GM06990 (cell line): ENCODE measurements at regions not wholly inside any gene's neighbourhood (a gene's known extent, or its start where the extent isn't known, plus 50 kb on each side); places are given as distances from the start of the nearest gene placed in this dataset.
"Not testable (repeated sequence)": the region's sequence is repeated elsewhere in the genome, so short reads cannot be mapped to it uniquely, and the experiment has no call there.

ENCODE experiments used
- DNase-seq: peaks from one replicate; pipeline ENCODE4 v3.0.0-alpha.2; 2011; ENCODE audit not compliant: insufficient read length; ENCODE audit errors: extremely low read depth
- H3K27me3 ChIP-seq: replicated peaks from 2 replicates; pipeline ENCODE4 v1.6.0; 2011; ENCODE audit warnings: low read length; ENCODE audit not compliant: control insufficient read depth, insufficient read depth
- H3K36me3 ChIP-seq: 2 replicates; pipeline ENCODE4 v1.5.1; 2011; ENCODE audit warnings: low read length; ENCODE audit not compliant: control insufficient read depth, insufficient read depth
- H3K4me3 ChIP-seq: replicated peaks from 2 replicates; pipeline ENCODE4 v1.5.1; 2011; ENCODE audit warnings: low read depth, mild to moderate bottlenecking, control low read depth, low read length
- TF ChIP-seq, protein P1 (sequence below): IDR thresholded peaks from 2 replicates; pipeline ENCODE4 v1.5.1; 2011; ENCODE audit warnings: low read length, control low read depth, mild to moderate bottlenecking, inconsistent platforms; ENCODE audit not compliant: insufficient read depth, poor library complexity, severe bottlenecking

DNA sequence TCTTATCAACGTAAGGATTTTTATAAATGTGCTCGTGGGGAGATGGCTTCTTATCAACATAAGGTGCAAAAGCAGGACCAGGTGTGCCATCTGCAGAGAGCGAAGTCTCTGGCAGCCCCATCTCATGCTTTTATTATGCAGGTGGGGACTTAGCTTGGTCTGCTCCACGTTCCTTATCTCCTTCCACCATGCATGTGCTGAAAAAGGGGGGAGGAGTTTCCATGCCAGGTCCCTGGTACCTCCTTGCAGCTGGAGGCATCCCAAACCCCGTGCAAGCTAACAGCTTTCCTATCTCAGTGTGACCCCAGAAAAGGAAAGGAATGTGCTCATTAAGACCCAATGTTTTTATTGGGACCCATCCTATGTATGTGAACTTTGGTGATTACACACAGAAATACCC is 608.5 kb downstream of the TMEM121 start:
- Histone ChIP-seq H3K36me3 (no peaks in the 10 kb centered on the region), H3K27me3 (no peaks in the 10 kb centered on the region), H3K4me3 (no peak overlapping the region)
- no peak for DNase-seq
- TF ChIP-seq, protein P1, sequence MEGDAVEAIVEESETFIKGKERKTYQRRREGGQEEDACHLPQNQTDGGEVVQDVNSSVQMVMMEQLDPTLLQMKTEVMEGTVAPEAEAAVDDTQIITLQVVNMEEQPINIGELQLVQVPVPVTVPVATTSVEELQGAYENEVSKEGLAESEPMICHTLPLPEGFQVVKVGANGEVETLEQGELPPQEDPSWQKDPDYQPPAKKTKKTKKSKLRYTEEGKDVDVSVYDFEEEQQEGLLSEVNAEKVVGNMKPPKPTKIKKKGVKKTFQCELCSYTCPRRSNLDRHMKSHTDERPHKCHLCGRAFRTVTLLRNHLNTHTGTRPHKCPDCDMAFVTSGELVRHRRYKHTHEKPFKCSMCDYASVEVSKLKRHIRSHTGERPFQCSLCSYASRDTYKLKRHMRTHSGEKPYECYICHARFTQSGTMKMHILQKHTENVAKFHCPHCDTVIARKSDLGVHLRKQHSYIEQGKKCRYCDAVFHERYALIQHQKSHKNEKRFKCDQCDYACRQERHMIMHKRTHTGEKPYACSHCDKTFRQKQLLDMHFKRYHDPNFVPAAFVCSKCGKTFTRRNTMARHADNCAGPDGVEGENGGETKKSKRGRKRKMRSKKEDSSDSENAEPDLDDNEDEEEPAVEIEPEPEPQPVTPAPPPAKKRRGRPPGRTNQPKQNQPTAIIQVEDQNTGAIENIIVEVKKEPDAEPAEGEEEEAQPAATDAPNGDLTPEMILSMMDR = no peak

DNA sequence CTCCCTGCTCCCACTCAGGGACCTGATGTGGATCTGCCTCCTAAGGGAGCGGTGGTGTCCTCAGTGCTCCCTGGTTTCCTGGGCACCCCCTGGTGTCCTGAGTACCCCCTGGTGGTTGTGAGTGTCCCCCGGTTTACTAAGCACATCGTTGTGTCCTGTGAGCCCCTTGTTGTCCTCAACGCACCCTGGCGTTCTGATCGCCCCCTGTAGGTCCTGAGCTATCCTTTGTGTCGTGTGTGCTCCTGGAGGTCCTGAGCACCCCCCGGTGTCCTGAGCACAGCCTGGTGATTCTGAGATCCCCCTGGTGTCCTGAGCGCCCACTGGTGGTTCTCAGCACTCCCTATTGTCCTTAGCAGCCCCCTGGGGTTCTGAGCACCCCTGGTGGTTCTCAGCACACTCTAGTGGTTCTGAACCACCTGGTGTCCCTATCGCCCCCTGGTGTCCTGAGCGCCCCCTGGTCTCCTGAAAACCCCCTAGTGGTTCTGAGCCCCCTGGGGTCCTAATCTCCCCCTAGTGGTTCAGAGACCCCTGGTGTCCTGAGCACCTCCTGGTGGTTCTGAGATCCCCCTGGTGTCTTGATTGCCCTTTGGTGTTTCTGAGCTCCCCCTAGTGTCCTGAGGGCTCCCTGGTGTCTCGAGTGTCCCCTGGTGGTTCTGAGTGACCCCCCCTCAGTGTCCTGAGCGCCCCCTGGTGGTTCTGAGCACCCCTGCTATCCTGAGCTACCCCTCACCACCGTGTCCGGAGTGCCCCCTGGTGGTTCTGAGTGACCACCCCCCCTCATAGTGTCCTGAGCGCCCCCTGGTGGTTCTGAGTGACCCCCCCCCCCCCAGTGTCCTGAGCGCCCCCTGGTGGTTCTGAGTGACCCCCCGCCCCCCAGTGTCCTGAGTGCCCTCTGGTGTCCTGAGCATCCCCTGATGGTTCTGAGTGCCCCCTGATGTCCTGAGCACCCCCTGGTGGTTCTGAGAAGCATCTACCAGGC is 615.1 kb downstream of the TMEM121 start:
- no peaks in the 10 kb centered on the region for H3K27me3 ChIP-seq
- TF ChIP-seq, protein P1 = peak; percentile 40
- DNase-seq = peak; percentile 54
- H3K4me3 ChIP-seq = no peak overlapping the region
- H3K36me3 ChIP-seq = no peaks in the 10 kb centered on the region

DNA sequence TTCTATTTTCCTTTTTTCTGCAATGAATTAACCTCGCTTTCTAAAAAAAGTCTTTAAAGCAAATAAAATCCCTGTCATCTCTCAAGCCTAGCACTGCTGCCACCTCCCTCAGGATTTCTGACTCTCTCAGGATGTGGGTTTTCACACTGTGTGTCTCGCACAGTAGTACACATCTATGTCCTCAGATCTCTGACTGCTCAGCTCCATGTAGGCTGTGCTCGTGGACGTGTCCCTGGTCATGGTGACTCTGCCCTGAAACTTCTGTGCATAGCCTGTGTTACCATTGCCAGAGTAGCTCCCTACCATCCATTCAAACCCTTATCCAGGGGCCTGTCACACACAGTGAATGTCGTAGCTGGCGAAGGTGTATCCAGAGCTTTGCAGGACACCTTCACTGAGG is 619.3 kb downstream of the TMEM121 start:
- not testable (repeated sequence) for H3K27me3 ChIP-seq, H3K4me3 ChIP-seq, DNase-seq, H3K36me3 ChIP-seq

DNA sequence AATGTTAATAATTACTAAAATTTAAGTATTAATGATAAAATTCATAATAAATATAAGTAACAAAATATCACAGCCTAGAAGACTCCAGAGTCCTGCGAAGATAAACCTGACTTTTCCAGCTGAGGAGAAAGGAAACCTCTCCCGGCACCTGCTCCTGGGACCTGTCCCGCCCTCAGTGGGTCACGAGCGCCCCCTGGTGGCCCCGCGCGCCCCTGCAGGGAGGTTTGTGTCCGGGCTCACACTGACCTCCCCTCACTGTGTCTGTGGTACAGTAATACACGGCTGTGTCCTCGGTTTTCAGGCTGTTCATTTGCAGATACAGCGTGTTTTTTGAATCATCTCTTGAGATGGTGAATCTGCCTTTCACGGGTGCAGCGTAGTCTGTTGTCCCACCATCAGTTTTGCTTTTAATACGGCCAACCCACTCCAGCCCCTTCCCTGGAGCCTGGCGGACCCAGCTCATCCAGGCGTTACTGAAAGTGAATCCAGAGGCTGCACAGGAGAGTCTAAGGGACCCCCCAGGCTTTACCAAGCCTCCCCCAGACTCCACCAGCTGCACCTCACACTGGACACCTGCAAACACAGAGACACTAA is 627.1 kb downstream of the TMEM121 start:
- not testable (repeated sequence) for H3K36me3 ChIP-seq, H3K27me3 ChIP-seq, H3K4me3 ChIP-seq
- TF ChIP-seq, protein P1 = peak; percentile 73
- peak; percentile 20 for DNase-seq

DNA sequence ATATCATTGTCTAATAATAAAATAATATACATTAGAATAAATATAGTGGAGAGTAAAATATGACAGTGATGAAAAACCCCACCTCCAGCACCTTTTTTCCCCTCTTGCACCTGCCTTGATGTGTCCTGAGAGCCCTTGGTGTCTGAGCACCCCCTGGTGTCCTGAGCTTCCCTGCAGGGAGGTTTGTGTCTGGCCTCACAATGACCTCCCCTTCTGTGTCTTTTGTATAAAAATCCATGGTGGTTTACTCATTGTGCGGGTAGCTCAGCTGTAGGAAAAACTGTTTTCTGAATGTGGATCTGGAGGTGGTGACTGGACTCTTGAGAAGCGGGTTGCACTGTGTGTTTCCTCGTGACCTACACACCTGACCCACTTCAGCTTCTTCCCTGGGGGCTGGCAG is 636.9 kb downstream of the TMEM121 start:
- DNase-seq = no peak
- no peak overlapping the region for H3K4me3 ChIP-seq
- TF ChIP-seq, protein P1 = no peak
- H3K27me3 ChIP-seq = no peaks in the 10 kb centered on the region; the same call in 1 of the 2 replicates
- H3K36me3 ChIP-seq = no peaks in the 10 kb centered on the region

DNA sequence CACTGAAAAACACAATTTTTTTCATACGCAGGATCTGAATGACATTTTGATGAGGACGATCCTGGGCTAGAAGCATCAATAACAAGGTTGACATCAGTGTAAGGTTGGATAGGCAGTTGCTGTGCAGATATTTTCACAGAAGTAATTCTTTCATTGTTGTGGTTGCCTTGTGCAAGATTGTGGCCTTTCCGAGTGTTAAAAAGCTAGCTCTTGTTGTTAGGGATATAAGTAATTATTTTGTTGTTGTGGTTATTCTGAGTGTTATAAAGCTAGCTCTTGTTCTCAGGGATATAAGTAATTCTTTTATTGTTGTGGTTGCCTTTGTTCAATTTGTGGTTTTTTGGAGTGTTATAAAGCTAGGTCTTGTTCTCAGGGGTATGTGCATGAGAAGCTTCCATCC is 637.4 kb downstream of the TMEM121 start:
- not testable (repeated sequence) for H3K36me3 ChIP-seq, DNase-seq, H3K27me3 ChIP-seq, H3K4me3 ChIP-seq
